Left ventricle myocardium superior (tissue), 1 donor: ENCODE measurements at regions not wholly inside any gene's neighbourhood (a gene's known extent, or its start where the extent isn't known, plus 50 kb on each side); places are given as distances from the start of the nearest gene placed in this dataset.

Source experiments
- ATAC-seq: fragments of 200-7000 bp; cut with Tn5 transposase; one replicate; pipeline ENCODE4 v1.9.1; 2020; ENCODE audit warnings: mild to moderate bottlenecking, moderate library complexity
- DNase-seq: peaks from one replicate; pipeline ENCODE4 v3.0.0-alpha.2; 2020
- intact Hi-C: fragments of 100-400 bp; cut with micrococcal nuclease; formaldehyde crosslinking; loops from one replicate; pipeline ENCODE4 v1.11.0; 2022
- donor health status: DM: no; HTN: yes; CAD: no; lungs with severe emphysema.

GRCh38 chr20:11001302-11001701 lies 327.5 kb upstream of the JAG1 start:
- ATAC-seq (no peak), DNase-seq (no peak)
- intact Hi-C loops = no loop called here

DNA sequence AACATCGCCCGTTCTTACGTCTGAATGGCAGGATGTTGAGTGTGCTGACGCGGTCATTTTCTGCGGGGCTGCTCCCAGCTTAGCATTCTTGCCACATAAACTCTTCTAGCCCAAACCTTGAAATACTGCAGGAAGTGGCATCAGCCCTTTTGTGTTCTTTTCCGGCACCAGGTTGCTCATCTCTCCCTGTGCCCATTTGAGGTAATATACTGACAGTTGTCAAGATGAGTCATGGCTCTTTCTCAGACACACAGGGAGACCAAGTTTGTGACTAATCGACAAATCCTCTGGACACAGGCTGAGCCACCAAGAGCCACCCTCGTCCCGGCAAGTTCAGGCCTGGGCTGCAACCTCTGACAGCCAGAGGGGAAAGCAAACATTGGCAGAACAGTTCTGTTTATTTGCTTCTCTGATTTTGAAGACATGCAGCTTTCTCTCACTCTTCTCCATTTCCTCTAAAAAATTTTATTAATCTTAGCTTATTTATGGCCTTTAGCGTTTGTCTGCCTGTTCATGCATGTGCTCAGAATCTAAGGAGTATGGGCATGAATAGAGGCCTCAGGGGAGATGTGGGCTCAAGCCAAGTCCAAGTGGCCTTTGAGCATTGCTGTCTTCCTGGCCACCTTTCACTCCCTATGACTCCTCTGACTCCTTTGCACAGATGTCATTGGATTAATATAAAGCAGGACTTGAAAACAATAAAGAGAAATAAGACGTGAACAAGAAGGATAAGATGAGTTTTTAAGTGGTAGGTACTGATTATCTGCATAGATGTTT lies 328.2 kb upstream of the JAG1 start:
- peak; percentile 65 for ATAC-seq
- DNase-seq = no peak
- intact Hi-C loops = no loop called here

GRCh38 chr20:11003341-11003740 lies 329.5 kb upstream of the JAG1 start:
- ATAC-seq (no peak), DNase-seq (no peak)
- intact Hi-C loops = no loop called here

GRCh38 chr20:11008444-11009033 lies 334.7 kb upstream of the JAG1 start:
- ATAC-seq (no peak), DNase-seq (no peak)
- intact Hi-C loops = no loop called here

DNA sequence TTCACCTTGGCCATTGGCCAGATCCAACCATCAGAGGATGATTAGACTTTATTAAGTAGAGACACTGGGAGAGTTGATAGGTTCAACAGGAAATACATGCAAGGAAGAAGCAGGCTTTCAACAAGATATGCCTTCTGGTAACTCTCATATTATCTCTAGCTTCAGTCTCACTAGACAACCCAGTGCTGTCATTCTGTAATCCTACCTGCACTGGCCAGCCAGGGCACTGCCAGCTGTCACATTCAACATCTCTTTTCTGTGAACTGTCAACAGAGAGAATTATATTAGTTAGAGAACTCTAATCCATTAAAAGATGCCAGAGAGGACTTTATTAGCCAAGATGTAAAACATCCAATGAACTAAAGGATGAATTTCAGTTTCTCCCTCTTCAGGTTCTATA lies 337.9 kb upstream of the JAG1 start:
- intact Hi-C loops = no loop called here
- no peak for ATAC-seq

DNA sequence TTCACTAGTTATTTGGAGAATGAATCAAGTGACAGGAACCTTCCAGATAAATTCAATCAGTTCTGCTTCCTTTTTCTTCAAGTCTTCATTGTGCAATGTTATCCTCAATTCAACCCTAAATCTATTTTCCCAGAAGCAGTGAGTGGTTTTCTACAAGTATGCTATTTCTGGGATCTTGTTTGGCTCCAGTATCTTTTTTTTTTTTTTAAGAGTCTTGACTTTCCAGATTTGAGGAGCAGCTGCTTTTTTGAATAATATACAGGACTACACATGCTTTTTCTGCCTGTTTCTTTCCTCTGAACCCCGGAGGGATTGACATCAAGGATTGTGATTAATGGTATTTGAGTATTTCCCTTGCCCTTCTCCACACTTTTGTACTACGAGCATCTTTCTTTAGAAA lies 339.2 kb upstream of the JAG1 start:
- DNase-seq = no peak
- intact Hi-C loops = no loop called here
- peak; percentile 92 for ATAC-seq

More for the DNA sequence above, 337.9 kb upstream of the JAG1 start:
- DNase-seq = no peak

- intact Hi-C loops = no loop called here
- no peak for DNase-seq
Observed at GRCh38 chr20:11013801-11014200, 340.0 kb upstream of the JAG1 start.

GRCh38 chr20:11015440-11015839 lies 341.6 kb upstream of the JAG1 start:
- no peak for ATAC-seq
- intact Hi-C loops = no loop called here
- no peak for DNase-seq

More at GRCh38 chr20:11013801-11014200, 340.0 kb upstream of the JAG1 start:
- peak; percentile 33 for ATAC-seq

GRCh38 chr20:11017446-11017845 lies 343.6 kb upstream of the JAG1 start:
- DNase-seq (no peak), ATAC-seq (no peak)
- intact Hi-C loops = no loop called here

- ATAC-seq (peak; percentile 72), DNase-seq (peak; percentile 25)
- intact Hi-C loops = no loop called here
Observed at GRCh38 chr20:11018668-11019170, 344.9 kb upstream of the JAG1 start.

DNA sequence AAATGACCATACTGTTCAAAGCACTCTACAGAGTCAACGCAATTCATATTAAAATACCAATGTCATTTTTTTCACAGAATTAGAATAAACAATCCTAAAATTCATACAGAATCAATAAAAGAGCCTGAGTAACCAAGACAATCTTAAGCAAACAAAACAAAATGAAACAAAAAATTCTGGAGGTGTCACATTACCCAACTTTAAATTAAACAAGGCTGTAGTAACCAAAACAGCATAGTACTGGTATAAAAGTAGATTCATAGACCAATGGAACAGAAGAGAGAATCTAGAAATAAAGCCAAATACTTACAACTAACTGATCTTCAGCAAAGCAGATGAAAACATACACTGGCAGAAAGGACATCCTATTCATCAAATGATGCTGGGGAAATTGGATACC lies 346.9 kb upstream of the JAG1 start:
- DNase-seq (no peak), ATAC-seq (no peak)
- intact Hi-C loops = no loop called here

GRCh38 chr20:11027224-11027623 lies 353.4 kb upstream of the JAG1 start:
- intact Hi-C loops = no loop called here
- DNase-seq (no peak), ATAC-seq (no peak)

DNA sequence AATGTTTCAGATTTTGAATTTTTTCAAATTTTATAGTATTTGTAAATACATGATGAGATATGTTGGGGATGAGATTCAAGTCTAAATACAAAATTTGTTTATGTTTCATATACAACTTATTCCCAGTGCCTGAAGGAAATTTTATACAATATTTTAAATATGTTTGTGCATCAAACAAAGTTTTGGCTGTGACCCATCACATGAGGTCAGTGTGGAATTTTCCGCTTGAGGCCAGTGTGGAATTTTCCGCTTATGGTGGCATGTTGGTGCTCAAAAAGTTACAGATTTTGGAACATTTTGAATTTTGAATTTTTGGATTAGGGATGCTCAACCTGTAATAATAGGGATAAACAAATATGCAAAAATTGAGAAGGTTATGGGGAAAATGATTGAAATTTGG lies 356.6 kb upstream of the JAG1 start:
- ATAC-seq (no peak), DNase-seq (no peak)
- intact Hi-C loops = no loop called here

DNA sequence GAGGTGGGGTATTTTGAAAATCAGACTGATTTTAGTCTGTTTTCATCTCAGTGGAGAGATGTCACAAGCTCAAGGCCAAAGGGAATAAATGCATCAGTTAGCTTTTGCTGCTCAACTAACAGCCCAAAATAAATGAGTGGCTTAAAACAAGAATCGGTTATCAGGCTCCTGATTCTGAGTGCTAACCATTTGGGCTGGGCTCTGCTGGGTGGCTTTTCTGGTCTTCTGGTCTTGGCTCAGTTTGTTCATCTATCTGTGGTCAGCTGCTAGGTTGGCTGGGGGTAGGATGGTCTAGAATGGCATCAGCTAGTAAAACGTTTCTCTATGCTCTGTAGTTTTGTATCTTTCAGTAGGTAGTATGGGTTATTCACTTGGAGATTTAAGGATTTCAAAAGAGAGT lies 357.5 kb upstream of the JAG1 start:
- ATAC-seq (no peak), DNase-seq (no peak)
- intact Hi-C loops = no loop called here

DNA sequence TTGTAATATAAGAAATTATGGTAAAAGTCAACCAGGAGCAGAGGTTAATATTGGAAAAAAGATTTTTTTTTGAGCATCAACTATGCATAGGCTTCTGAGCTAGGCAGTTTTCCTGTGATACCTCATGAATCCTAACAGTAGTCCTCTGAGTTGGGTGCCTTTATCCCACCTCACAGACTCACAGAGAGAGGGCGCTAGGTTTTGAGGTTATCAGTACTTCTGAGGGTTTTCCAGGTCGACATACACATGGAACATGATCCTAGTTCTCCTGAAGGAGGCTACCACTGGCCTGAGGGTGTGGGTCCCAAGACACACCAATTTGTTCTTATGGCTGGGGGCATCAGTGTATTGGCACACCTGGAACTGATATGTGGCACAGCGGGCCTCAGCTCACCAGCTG lies 358.8 kb upstream of the JAG1 start:
- no peak for ATAC-seq
- intact Hi-C loops = no loop called here
- DNase-seq = no peak

GRCh38 chr20:11034025-11034424 lies 360.2 kb upstream of the JAG1 start:
- ATAC-seq (no peak), DNase-seq (no peak)
- intact Hi-C loops = no loop called here

- DNase-seq (no peak), ATAC-seq (no peak)
- intact Hi-C loops = no loop called here
Observed at GRCh38 chr20:11035211-11035610, 361.4 kb upstream of the JAG1 start.

GRCh38 chr20:11041396-11041795 lies 367.6 kb upstream of the JAG1 start:
- DNase-seq (no peak), ATAC-seq (no peak)
- intact Hi-C loops = no loop called here

DNA sequence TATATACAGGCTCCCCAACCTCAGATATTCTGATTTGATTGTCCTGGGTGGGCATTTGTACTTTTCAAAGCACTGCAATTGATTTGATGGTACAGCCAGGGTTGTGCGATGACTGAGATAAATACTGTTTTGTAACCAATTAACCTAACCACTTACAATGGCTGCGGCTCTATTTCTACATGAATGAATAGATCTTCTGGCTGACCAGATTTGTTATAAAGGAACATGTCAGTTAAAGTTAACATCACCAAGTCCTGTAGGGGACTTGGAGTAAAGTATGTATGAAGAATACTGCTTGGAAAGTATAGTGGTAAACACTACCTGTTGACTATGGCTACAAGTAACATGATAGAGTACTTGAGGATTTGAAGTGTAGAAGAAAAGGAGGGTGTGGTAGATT lies 369.2 kb upstream of the JAG1 start:
- ATAC-seq = no peak
- no peak for DNase-seq
- intact Hi-C loops = no loop called here

DNA sequence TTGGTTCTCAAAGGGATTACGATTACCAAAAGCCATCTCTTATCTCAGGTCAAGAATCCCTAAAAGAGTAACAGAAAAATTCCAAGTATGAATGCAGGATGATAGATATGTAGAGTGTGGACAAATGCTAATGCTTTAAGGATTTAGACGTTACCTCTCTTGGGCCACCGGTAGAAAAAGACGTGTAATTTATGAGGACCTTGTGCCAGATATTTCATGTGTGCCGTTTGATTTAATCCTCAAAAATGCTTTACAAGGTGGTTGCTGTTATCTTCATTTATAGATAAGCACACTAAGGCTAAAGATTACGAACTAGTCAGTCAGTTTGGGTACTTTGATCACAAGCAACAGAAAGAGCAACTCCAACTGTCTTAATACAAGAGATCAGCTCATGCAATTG lies 370.8 kb upstream of the JAG1 start:
- DNase-seq (no peak), ATAC-seq (no peak)
- intact Hi-C loops = no loop called here
